Smooth muscle cell (in vitro differentiated cells): ENCODE measurements at regions not wholly inside any gene's neighbourhood (a gene's known extent, or its start where the extent isn't known, plus 50 kb on each side); places are given as distances from the start of the nearest gene placed in this dataset.

ENCODE experiments used
- DNase-seq: peaks from one replicate; lab custom pipeline; 2025; ENCODE audit not compliant: unreplicated experiment; lab: John Stamatoyannopoulos, UW
- H2AFZ ChIP-seq: fragments of 200-600 bp; sonication (generic); 2 replicates; pipeline ENCODE4 v1.6.0; 2016; ENCODE audit warnings: antibody characterized with exemption, low read depth, mild to moderate bottlenecking
- H3F3A ChIP-seq: fragments of 200-600 bp; sonication (generic); 2 replicates; pipeline ENCODE4 v1.6.0; 2017; ENCODE audit warnings: antibody characterized with exemption, low read depth
- H3K27ac ChIP-seq: fragments of 200-600 bp; sonication (generic); 2 replicates; pipeline ENCODE4 v1.5.1; 2016; ENCODE audit warnings: low read depth, mild to moderate bottlenecking
- H3K27me3 ChIP-seq: fragments of 200-600 bp; sonication (generic); 2 replicates; pipeline ENCODE4 v1.6.1; 2016; ENCODE audit warnings: low read depth, mild to moderate bottlenecking
- H3K36me3 ChIP-seq: fragments of 200-600 bp; sonication (generic); 2 replicates; pipeline ENCODE4 v1.5.1; 2016; ENCODE audit warnings: low read depth
- H3K4me1 ChIP-seq: fragments of 200-600 bp; sonication (generic); 2 replicates; pipeline ENCODE4 v1.5.1; 2016; ENCODE audit warnings: low read depth
- H3K4me2 ChIP-seq: fragments of 200-600 bp; sonication (generic); 2 replicates; pipeline ENCODE4 v1.6.0; 2016; ENCODE audit warnings: mild to moderate bottlenecking
- H3K4me3 ChIP-seq: fragments of 200-600 bp; sonication (generic); 2 replicates; pipeline ENCODE4 v1.5.1; 2016; ENCODE audit warnings: mild to moderate bottlenecking
- H3K79me2 ChIP-seq: fragments of 200-600 bp; sonication (generic); 2 replicates; pipeline ENCODE4 v1.6.0; 2016; ENCODE audit warnings: low read depth, mild to moderate bottlenecking
- H3K9ac ChIP-seq: fragments of 200-600 bp; sonication (generic); 2 replicates; pipeline ENCODE4 v1.6.0; 2016; ENCODE audit warnings: low read depth
- H3K9me3 ChIP-seq: fragments of 200-600 bp; sonication (generic); replicated peaks from 2 replicates; pipeline ENCODE4 v1.5.1; 2016; ENCODE audit warnings: low read depth
- H4K20me1 ChIP-seq: fragments of 200-600 bp; sonication (generic); 2 replicates; pipeline ENCODE4 v1.6.0; 2016; ENCODE audit warnings: low read depth
- CTCF ChIP-seq: fragments of 200-600 bp; sonication (generic); IDR thresholded peaks from 2 replicates; pipeline ENCODE4 v1.5.1; 2017; ENCODE audit warnings: borderline replicate concordance, mild to moderate bottlenecking, antibody characterized with exemption; ENCODE audit not compliant: insufficient read depth, poor library complexity, severe bottlenecking
- WGBS: methylation state at CpG from one replicate; pipeline ENCODE4 v1.1.7; 2016; ENCODE audit warnings: low lambda C conversion rate; 5-methylcytosine and 5-hydroxymethylcytosine counted together

DNA sequence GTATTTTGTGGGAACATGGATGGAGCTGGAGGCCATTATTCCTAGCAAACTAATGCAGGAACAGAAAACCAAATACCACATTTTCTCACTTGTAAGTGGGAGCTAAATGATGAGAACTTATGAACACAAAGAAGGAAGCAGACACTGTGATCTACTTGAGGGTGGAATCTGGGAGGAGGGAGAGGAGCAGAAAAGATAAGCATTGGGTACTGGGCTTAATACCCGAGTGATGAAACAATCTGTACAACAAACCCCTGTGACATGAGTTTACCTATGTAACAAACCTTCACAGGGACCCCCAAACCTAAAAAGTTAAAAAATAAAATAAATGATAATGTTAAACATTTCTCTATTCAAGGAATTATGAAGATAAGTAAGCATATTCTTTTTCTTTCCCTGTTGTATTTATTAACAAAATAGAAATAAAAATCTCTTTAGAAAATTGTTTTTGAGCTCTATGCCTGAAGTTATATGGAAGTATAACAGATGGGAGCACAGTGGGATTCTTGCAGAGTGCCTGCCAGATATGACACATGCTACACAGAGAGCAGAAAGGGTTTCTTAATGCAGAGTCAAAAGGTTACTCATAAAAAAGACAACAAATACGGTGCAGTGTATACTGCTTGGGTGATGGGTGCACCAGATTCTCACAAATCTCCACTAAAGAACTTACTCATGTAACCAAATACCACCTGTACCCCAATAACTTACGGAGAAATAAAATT lies 52.0 kb upstream of the SYNE2 start:
- Histone ChIP-seq H3F3A (no peaks in the 10 kb centered on the region), H2AFZ (no peak overlapping the region), H3K36me3 (no peaks in the 10 kb centered on the region), H3K4me3 (no peak overlapping the region), H3K4me2 (no peak overlapping the region), H3K27ac (no peak overlapping the region), H3K79me2 (no peaks in the 10 kb centered on the region), H3K9me3 (no peaks in the 10 kb centered on the region), H3K4me1 (no peaks in the 10 kb centered on the region), H3K27me3 (no peaks in the 10 kb centered on the region), H3K9ac (no peak overlapping the region), H4K20me1 (no peaks in the 10 kb centered on the region)
- no peak for TF ChIP-seq CTCF
- DNase-seq, result no peak
- WGBS, result 65% methylated on average over 3 of the region's 3 CpGs
